SU-DHL-6 (cell line): ENCODE measurements at regions not wholly inside any gene's neighbourhood (a gene's known extent, or its start where the extent isn't known, plus 50 kb on each side); places are given as distances from the start of the nearest gene placed in this dataset.

Source experiments
- H2AFZ ChIP-seq: fragments of 200-600 bp; sonication (generic); 2 replicates; pipeline ENCODE4 v1.6.1; 2014; ENCODE audit warnings: low read depth, mild to moderate bottlenecking, moderate library complexity, mixed read lengths, antibody characterized with exemption, low read length; ENCODE audit not compliant: severe bottlenecking
- H3F3A ChIP-seq: fragments of 200-600 bp; shearing (Covaris generic); 2 replicates; pipeline ENCODE4 v1.6.0; 2016; ENCODE audit warnings: antibody characterized with exemption, mild to moderate bottlenecking; ENCODE audit not compliant: insufficient read depth
- H3K27ac ChIP-seq: fragments of 200-600 bp; sonication (generic); 2 replicates; pipeline ENCODE4 v1.5.1; 2016; ENCODE audit warnings: low read depth, mild to moderate bottlenecking, low read length, moderate library complexity, mixed read lengths
- H3K27me3 ChIP-seq: fragments of 200-600 bp; sonication (generic), shearing (Covaris generic); 2 replicates; pipeline ENCODE4 v1.6.0; 2014; ENCODE audit warnings: mild to moderate bottlenecking, low read length
- H3K36me3 ChIP-seq: fragments of 200-600 bp; sonication (generic); 2 replicates; pipeline ENCODE4 v1.6.1; 2014; ENCODE audit warnings: mild to moderate bottlenecking, low read length, mixed read lengths
- H3K4me2 ChIP-seq: fragments of 300-600, 200-600 bp; shearing (Covaris generic), sonication (generic); 2 replicates; pipeline ENCODE4 v1.6.0; 2014; ENCODE audit warnings: low read length, low read depth, mild to moderate bottlenecking; ENCODE audit not compliant: poor library complexity, severe bottlenecking
- H3K4me3 ChIP-seq: fragments of 200-600 bp; sonication (generic); 2 replicates; pipeline ENCODE4 v1.5.1; 2014; ENCODE audit warnings: antibody characterized with exemption, low read length, mild to moderate bottlenecking, mixed read lengths; ENCODE audit not compliant: insufficient read depth, poor library complexity, severe bottlenecking
- H3K79me2 ChIP-seq: fragments of 200-600 bp; sonication (generic); 2 replicates; pipeline ENCODE4 v1.6.1; 2014; ENCODE audit warnings: mild to moderate bottlenecking, low read length, moderate library complexity; ENCODE audit not compliant: insufficient read depth
- H3K9ac ChIP-seq: fragments of 200-600 bp; sonication (generic); 2 replicates; pipeline ENCODE4 v1.7.0; 2014; ENCODE audit warnings: mild to moderate bottlenecking, low read length
- H3K9me2 ChIP-seq: fragments of 200-600 bp; sonication (generic); replicated peaks from 2 replicates; pipeline ENCODE4 v1.6.1; 2014; ENCODE audit warnings: low read length; ENCODE audit not compliant: insufficient read depth
- H3K9me3 ChIP-seq: fragments of 200-600 bp; sonication (generic); 2 replicates; pipeline ENCODE4 v1.6.1; 2014; ENCODE audit warnings: low read length, mixed read lengths; ENCODE audit not compliant: insufficient read depth
- H4K20me1 ChIP-seq: fragments of 200-600 bp; sonication (generic); 2 replicates; pipeline ENCODE4 v1.6.1; 2014; ENCODE audit warnings: low read depth, mild to moderate bottlenecking, antibody characterized with exemption, low read length, moderate library complexity, mixed read lengths
- EZH2phosphoT487 ChIP-seq: fragments of 200-600 bp; sonication (generic), shearing (Covaris generic); conservative IDR thresholded peaks from 2 replicates; pipeline ENCODE4 v1.6.1; 2018; ENCODE audit warnings: mild to moderate bottlenecking, antibody characterized with exemption, low read length, moderate library complexity, mixed read lengths
- TF ChIP-seq, protein P1 (sequence below): fragments of 200-600 bp; sonication (generic); IDR thresholded peaks from one replicate; pipeline ENCODE4 v1.5.1; 2017; ENCODE audit warnings: antibody characterized with exemption, mild to moderate bottlenecking, low read length, moderate library complexity; ENCODE audit not compliant: insufficient read depth, poor library complexity, severe bottlenecking

DNA sequence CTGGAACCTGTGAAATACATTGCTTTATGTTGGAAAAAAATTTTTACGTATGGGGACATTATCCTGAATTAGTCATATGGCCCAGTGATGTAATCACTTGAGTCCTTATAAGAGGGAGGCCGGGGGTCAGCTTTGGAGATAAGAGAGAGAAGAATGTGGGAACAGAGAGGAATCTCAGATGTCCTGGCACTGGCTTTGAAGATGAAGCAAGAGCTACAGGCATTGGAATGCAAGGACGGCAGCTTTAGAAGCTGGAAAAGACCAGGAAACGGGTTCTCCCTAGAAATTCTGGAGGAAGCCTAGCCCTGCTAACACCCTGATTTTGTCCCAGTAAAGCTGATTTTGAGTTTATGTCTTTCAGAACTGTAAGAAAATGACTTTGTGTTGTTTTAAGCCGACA lies 1129.9 kb upstream of the GYPC start:
- no peaks in the 10 kb centered on the region for H3K27me3 ChIP-seq
- H3K4me3 ChIP-seq, result no peak overlapping the region
- H2AFZ ChIP-seq, result no peak overlapping the region
- no peak overlapping the region for H3K27ac ChIP-seq
- H3K9me2 ChIP-seq, result no peaks in the 10 kb centered on the region
- H3F3A ChIP-seq, result no peaks in the 10 kb centered on the region
- H4K20me1 ChIP-seq, result no peaks in the 10 kb centered on the region
- H3K9me3 ChIP-seq, result no peaks in the 10 kb centered on the region
- H3K9ac ChIP-seq, result no peak overlapping the region
- no peak overlapping the region for H3K4me2 ChIP-seq
- no peaks in the 10 kb centered on the region for H3K36me3 ChIP-seq
- H3K79me2 ChIP-seq, result no peaks in the 10 kb centered on the region
- TF ChIP-seq, protein P1, sequence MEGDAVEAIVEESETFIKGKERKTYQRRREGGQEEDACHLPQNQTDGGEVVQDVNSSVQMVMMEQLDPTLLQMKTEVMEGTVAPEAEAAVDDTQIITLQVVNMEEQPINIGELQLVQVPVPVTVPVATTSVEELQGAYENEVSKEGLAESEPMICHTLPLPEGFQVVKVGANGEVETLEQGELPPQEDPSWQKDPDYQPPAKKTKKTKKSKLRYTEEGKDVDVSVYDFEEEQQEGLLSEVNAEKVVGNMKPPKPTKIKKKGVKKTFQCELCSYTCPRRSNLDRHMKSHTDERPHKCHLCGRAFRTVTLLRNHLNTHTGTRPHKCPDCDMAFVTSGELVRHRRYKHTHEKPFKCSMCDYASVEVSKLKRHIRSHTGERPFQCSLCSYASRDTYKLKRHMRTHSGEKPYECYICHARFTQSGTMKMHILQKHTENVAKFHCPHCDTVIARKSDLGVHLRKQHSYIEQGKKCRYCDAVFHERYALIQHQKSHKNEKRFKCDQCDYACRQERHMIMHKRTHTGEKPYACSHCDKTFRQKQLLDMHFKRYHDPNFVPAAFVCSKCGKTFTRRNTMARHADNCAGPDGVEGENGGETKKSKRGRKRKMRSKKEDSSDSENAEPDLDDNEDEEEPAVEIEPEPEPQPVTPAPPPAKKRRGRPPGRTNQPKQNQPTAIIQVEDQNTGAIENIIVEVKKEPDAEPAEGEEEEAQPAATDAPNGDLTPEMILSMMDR, result no peak
- no peak for TF ChIP-seq EZH2phosphoT487

DNA sequence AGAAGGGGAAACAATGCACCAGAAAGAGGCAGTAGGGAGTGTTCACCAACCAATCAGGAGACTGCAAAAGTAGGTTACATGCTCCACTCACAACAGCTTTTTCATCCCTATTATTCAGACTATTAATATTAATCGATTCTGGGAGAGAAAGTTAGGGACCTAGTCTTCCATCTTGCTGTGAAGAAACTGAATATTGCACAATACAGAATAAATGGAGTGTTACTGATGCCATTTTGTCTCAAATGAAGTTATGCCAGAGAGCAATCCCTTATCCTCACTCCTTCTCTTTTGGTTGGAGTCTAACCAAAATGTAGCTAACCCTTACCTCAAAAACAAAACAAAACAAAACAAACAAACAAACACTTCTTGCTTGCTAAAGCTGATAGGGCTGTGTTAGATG lies 1120.9 kb upstream of the GYPC start:
- H2AFZ ChIP-seq, result no peak overlapping the region
- TF ChIP-seq EZH2phosphoT487, result no peak
- TF ChIP-seq, protein P1, result no peak

DNA sequence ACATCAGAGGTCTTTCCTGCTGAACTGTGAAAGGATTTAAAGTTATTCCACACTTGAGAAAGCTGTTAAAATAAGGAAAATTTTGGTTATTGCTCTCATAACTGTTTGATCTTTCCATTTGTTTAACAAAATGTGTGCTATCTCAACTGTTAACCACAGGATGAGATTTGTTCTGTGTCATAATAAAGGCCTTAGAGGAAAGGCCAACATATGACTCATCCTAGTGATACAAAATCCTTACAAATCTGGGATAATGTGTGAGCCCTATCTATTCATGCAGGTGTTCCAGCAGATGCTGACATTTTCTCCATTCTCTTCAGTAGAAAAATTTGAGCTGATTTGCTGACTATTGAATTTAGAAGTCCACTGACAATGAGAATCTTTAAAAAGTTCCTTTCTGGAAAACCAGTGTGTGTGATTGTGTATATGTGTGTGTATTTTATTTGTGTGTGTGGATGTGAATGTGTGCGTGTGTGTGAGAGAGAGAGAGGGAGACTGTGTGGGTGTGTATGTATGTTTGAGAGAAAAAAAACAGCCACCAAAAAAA lies 1111.9 kb upstream of the GYPC start:
- H3K9ac ChIP-seq, result no peak overlapping the region
- H2AFZ ChIP-seq, result no peak overlapping the region
- no peak overlapping the region for H3K27ac ChIP-seq
- TF ChIP-seq, protein P1, result no peak
- no peak for TF ChIP-seq EZH2phosphoT487
- no peaks in the 10 kb centered on the region for H3F3A ChIP-seq
- H3K27me3 ChIP-seq, result no peaks in the 10 kb centered on the region
- 0 out of 2 replicates have a peak, but pooled peaks cover 3% of the 10 kb centered on the region for H3K9me2 ChIP-seq
- no peaks in the 10 kb centered on the region for H3K79me2 ChIP-seq
- H4K20me1 ChIP-seq, result no peaks in the 10 kb centered on the region
- no peak overlapping the region for H3K4me2 ChIP-seq
- H3K4me3 ChIP-seq, result no peak overlapping the region
- no peaks in the 10 kb centered on the region for H3K9me3 ChIP-seq
- H3K36me3 ChIP-seq, result no peaks in the 10 kb centered on the region

More for the DNA sequence above, 1120.9 kb upstream of the GYPC start:
- Histone ChIP-seq H3K9ac (no peak overlapping the region), H3K79me2 (no peaks in the 10 kb centered on the region), H4K20me1 (no peaks in the 10 kb centered on the region), H3K36me3 (no peaks in the 10 kb centered on the region), H3K4me3 (no peak overlapping the region), H3F3A (no peaks in the 10 kb centered on the region), H3K27ac (no peak overlapping the region), H3K4me2 (no peak overlapping the region), H3K9me3 (no peaks in the 10 kb centered on the region), H3K27me3 (no peaks in the 10 kb centered on the region), H3K9me2 (no peaks in the 10 kb centered on the region)
